ENCODE measurements at regions not wholly inside any gene's neighbourhood (a gene's known extent, or its start where the extent isn't known, plus 50 kb on each side); places are given as distances from the start of the nearest gene placed in this dataset.

DNA sequence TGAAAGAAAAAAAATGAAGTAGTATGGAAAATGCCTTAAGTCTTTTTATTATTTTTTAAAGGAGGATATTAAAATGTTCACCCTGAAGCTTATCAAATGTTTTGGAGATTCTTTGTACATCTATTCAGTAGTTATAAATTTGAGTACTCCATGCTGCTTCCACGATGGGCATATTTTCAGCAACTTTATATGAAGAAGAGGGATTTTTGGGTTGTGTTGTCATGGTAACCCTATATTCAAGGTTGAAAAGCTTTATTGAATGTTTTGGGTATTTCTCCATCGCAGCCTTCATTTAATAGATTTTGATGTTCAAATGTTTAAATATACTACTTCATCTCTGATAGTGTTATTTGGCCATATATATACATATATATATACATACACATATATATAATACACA lies 557.5 kb downstream of the CAAP1 start:
- ATAC-seq (no peak), DNase-seq (ENCODE audit: low read depth, low spot score) (no peak)
- POLR2A ChIA-PET = no interaction called here
- Histone ChIP-seq H3K27me3 (ENCODE audit: control insufficient read depth, insufficient read depth, low read length) (no peaks in the 10 kb centered on the region), H3K4me3 (ENCODE audit: low read depth in 2 of 2, low read length in 2 of 2) (no peak overlapping the region), H3K4me1 (ENCODE audit: control insufficient read depth, insufficient read depth, low read length) (no peaks in the 10 kb centered on the region), H3K36me3 (ENCODE audit: control insufficient read depth, insufficient read depth, low read length) (no peaks in the 10 kb centered on the region), H3K9me3 (ENCODE audit: control insufficient read depth, insufficient read depth, low read depth, low read length) (no peaks in the 10 kb centered on the region), H3K27ac (ENCODE audit: low read length) (no peak overlapping the region)
- BruUV-seq (replicated peaks) = no TSS peak
- CTCF ChIA-PET = no interaction called here
- in situ Hi-C loops (cut with HindIII; ENCODE audit: low pct_unique_long_range_greater_than_20kb, low sequenced_read_pairs) = no loop called here
- TF ChIP-seq REST (IDR thresholded peaks at IDR 0.05; ENCODE audit: insufficient read depth in 1 of 2, low read depth in 2 of 2, low read length in 1 of 2) (no peak), CTCF (IDR thresholded peaks at IDR 0.05) (no peak), POLR2AphosphoS5 (IDR thresholded peaks at IDR 0.05; ENCODE audit: low read depth, low read length) (no peak), SIN3A (IDR thresholded peaks at IDR 0.05; ENCODE audit: borderline replicate concordance, insufficient read depth, low read depth, low read length) (no peak), TCF7L2 (IDR thresholded peaks at IDR 0.05; ENCODE audit: low read depth, low read length) (no peak)
- intact Hi-C loops (cut with micrococcal nuclease; ENCODE audit: unreplicated experiment) = no loop called here

GRCh38 chr9:26334706-26335105 lies 557.9 kb downstream of the CAAP1 start:
- TF ChIP-seq SIN3A (IDR thresholded peaks at IDR 0.05; ENCODE audit: borderline replicate concordance, insufficient read depth, low read depth, low read length) (no peak), REST (IDR thresholded peaks at IDR 0.05; ENCODE audit: insufficient read depth in 1 of 2, low read depth in 2 of 2, low read length in 1 of 2) (no peak)
- no TSS peak for BruUV-seq (replicated peaks)
- ATAC-seq = no peak
- intact Hi-C loops (cut with micrococcal nuclease; ENCODE audit: unreplicated experiment) (no loop called here), in situ Hi-C loops (cut with HindIII; ENCODE audit: low pct_unique_long_range_greater_than_20kb, low sequenced_read_pairs) (no loop called here)
- no peaks in the 10 kb centered on the region for H3K36me3 ChIP-seq (ENCODE audit: control insufficient read depth, insufficient read depth, low read length)
- ChIA-PET CTCF (no interaction called here), POLR2A (no interaction called here)
- H3K27me3 ChIP-seq (ENCODE audit: control insufficient read depth, insufficient read depth, low read length) = no peaks in the 10 kb centered on the region
- H3K9me3 ChIP-seq (ENCODE audit: control insufficient read depth, insufficient read depth, low read depth, low read length) = no peaks in the 10 kb centered on the region
- no peak overlapping the region for H3K4me3 ChIP-seq (ENCODE audit: low read depth in 2 of 2, low read length in 2 of 2)
- DNase-seq (ENCODE audit: low read depth, low spot score) = no peak
- H3K27ac ChIP-seq (ENCODE audit: low read length) = no peak overlapping the region
- no peaks in the 10 kb centered on the region for H3K4me1 ChIP-seq (ENCODE audit: control insufficient read depth, insufficient read depth, low read length)
